Neuronal stem cell (in vitro differentiated cells): ENCODE measurements at regions not wholly inside any gene's neighbourhood (a gene's known extent, or its start where the extent isn't known, plus 50 kb on each side); places are given as distances from the start of the nearest gene placed in this dataset.

ENCODE experiments used
- DNase-seq: peaks from one replicate; pipeline ENCODE4 v3.0.0-alpha.2; 2013; ENCODE audit warnings: low spot score
- H2AFZ ChIP-seq: one replicate; pipeline ENCODE4 v1.6.1; 2013; ENCODE audit warnings: mild to moderate bottlenecking, low read length, inconsistent platforms
- H2AK5ac ChIP-seq: 2 replicates; pipeline ENCODE4 v1.6.1; 2013; ENCODE audit warnings: low read depth, mild to moderate bottlenecking, inconsistent platforms, low read length, moderate library complexity, mixed read lengths
- H2BK120ac ChIP-seq: 2 replicates; pipeline ENCODE4 v1.6.1; 2013; ENCODE audit warnings: low read depth, mild to moderate bottlenecking, inconsistent platforms, low read length, moderate library complexity, mixed read lengths
- H2BK12ac ChIP-seq: one replicate; pipeline ENCODE4 v1.6.1; 2013; ENCODE audit warnings: low read length, inconsistent platforms
- H2BK15ac ChIP-seq: 2 replicates; pipeline ENCODE4 v1.6.1; 2013; ENCODE audit warnings: mild to moderate bottlenecking, low read length, inconsistent platforms, mixed read lengths
- H2BK5ac ChIP-seq: one replicate; pipeline ENCODE4 v1.6.1; 2013; ENCODE audit warnings: inconsistent platforms, mild to moderate bottlenecking, low read length, moderate library complexity
- H3K14ac ChIP-seq: one replicate; pipeline ENCODE4 v1.6.1; 2013; ENCODE audit warnings: low read length, inconsistent platforms
- H3K18ac ChIP-seq: 2 replicates; pipeline ENCODE4 v1.6.1; 2013; ENCODE audit warnings: low read length, inconsistent platforms
- H3K23ac ChIP-seq: 2 replicates; pipeline ENCODE4 v1.6.1; 2013; ENCODE audit warnings: low read depth, mild to moderate bottlenecking, mixed read lengths, low read length, inconsistent platforms; ENCODE audit not compliant: poor library complexity
- H3K27ac ChIP-seq: replicated peaks from 3 replicates; pipeline ENCODE4 v1.5.1; 2013; ENCODE audit warnings: low read length, inconsistent platforms
- H3K27me3 ChIP-seq, 3 experiments: 2 replicates each; pipeline ENCODE4 v1.6.1; 2013; ENCODE audit warnings: low read length in 3 of 3, mild to moderate bottlenecking in 2 of 3, inconsistent platforms in 1 of 3, low read depth in 1 of 3, mixed read lengths in 1 of 3, moderate library complexity in 1 of 3; ENCODE audit not compliant: control insufficient read depth in 3 of 3, insufficient read depth in 3 of 3
- H3K36me3 ChIP-seq, 2 donors: replicated peaks in 1 of 2; 2 replicates each; pipeline ENCODE4 v1.6.1; 2013; ENCODE audit warnings: low read length in 2 of 2; ENCODE audit not compliant: control insufficient read depth in 2 of 2, insufficient read depth in 2 of 2
- H3K4ac ChIP-seq: 2 replicates; pipeline ENCODE4 v1.6.1; 2013; ENCODE audit warnings: inconsistent platforms, mild to moderate bottlenecking, low read length, moderate library complexity
- H3K4me1 ChIP-seq, 2 donors: 1 replicate in 1 of 2; 2 replicates in 1 of 2; pipeline ENCODE4 v1.6.1; 2013; ENCODE audit warnings: low read length in 2 of 2, low read depth in 1 of 2; ENCODE audit not compliant: control insufficient read depth in 2 of 2, insufficient read depth in 1 of 2
- H3K4me2 ChIP-seq: one replicate; pipeline ENCODE4 v1.6.1; 2013; ENCODE audit warnings: mild to moderate bottlenecking, low read length, inconsistent platforms; ENCODE audit not compliant: insufficient read depth, poor library complexity, severe bottlenecking
- H3K4me3 ChIP-seq, 2 donors: 2 replicates each; pipeline ENCODE4 v1.5.1; 2013; ENCODE audit warnings: low read length in 2 of 2, mild to moderate bottlenecking in 2 of 2, inconsistent platforms in 1 of 2, moderate library complexity in 1 of 2
- H3K79me1 ChIP-seq: one replicate; pipeline ENCODE4 v1.6.1; 2013; ENCODE audit warnings: low read depth, mild to moderate bottlenecking, inconsistent platforms, low read length, moderate library complexity
- H3K9ac ChIP-seq: one replicate; pipeline ENCODE4 v1.6.1; 2013; ENCODE audit warnings: mild to moderate bottlenecking, low read depth, low read length, inconsistent platforms; ENCODE audit not compliant: poor library complexity
- H3K9me3 ChIP-seq, 2 donors: replicated peaks in 1 of 2; 2 replicates each; pipeline versions ENCODE3 to v1.6.1; 2013; ENCODE audit warnings: low read length in 2 of 2, mild to moderate bottlenecking in 2 of 2, inconsistent platforms in 1 of 2, low read depth in 1 of 2, mixed read lengths in 1 of 2, moderate library complexity in 1 of 2; ENCODE audit not compliant: control insufficient read depth in 2 of 2, insufficient read depth in 1 of 2
- H4K8ac ChIP-seq: one replicate; pipeline ENCODE4 v1.6.1; 2013; ENCODE audit warnings: low read depth, mild to moderate bottlenecking, inconsistent platforms, low read length, moderate library complexity
- H4K91ac ChIP-seq: one replicate; pipeline ENCODE4 v1.6.1; 2013; ENCODE audit warnings: low read length, low read depth, mild to moderate bottlenecking, inconsistent platforms; ENCODE audit not compliant: poor library complexity
- WGBS, 2 donors: extraction: QIAGEN DNeasy Blood & Tissue Kit; methylation state at CpG; one replicate each; pipeline ENCODE4 v1.1.7; 2013; ENCODE audit warnings: missing lambda C conversion rate in 2 of 2, mixed read lengths in 1 of 2; ENCODE audit not compliant: insufficient read length in 2 of 2, insufficient replicate concordance in 1 of 2; ENCODE audit errors: extremely low coverage in 2 of 2; 5-methylcytosine and 5-hydroxymethylcytosine counted together

DNA sequence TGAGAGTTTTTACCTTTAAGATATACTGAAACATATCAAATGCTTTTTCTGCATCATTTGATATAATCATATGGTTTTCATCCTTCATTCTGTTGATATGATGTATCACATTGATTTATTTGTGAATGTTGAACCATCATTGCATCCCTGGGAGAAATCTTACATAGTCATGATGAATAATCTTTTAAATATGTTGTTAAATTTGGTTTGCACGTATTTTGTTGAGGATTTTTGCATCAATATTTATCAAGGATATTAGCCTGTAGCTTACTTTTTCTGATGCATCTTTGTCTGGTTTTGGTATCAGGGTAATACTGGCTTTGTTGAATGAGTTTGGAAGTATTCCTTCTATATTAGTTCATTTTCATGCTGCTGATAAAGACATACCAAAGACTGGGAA is 541.4 kb downstream of the TLL1 start:
- no peak overlapping the region for H3K4ac ChIP-seq
- no peak overlapping the region for H2BK12ac ChIP-seq

DNA sequence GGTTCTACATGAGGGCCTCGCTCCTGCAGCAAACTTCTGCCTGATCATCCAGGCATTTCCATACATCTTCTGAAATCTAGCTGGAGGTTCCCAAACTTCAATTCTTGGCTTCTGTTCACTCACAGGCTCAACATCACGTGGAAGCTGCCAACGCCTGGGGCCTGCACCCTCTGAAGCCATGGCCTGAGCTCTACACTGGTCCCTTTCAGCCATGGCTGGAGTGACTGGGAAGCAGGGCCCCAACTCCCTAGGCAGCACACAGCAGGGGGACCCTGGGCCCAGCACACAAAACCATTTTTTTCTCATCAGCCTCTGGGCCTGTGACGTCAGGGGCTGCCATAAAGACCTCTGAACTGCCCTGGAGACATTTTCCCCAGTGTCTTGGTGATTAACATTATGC is 542.7 kb downstream of the TLL1 start:
- Histone ChIP-seq H3K9ac (no peak overlapping the region), H3K4me2 (no peak overlapping the region), H2BK5ac (no peak overlapping the region), H2BK120ac (no peak overlapping the region), H3K4me3 (no peak overlapping the region), H2BK12ac (no peak overlapping the region), H3K79me1 (no peaks in the 10 kb centered on the region), H2AFZ (no peak overlapping the region), H3K23ac (no peak overlapping the region), H3K27ac (no peak overlapping the region), H4K91ac (no peak overlapping the region), H4K8ac (no peak overlapping the region), H3K18ac (no peak overlapping the region), H2BK15ac (no peak overlapping the region), H3K14ac (no peak overlapping the region), H3K4me1 (no peaks in the 10 kb centered on the region), H3K27me3 (no peaks in the 10 kb centered on the region), H2AK5ac (no peak overlapping the region), H3K36me3 (no peaks in the 10 kb centered on the region), H3K4ac (no peak overlapping the region), H3K9me3 (no peaks in the 10 kb centered on the region)
- DNase-seq = no peak
- WGBS, 2 donors = no CpG with 5 or more reads among the region's 4 CpGs

More for the DNA sequence above, 541.4 kb downstream of the TLL1 start:
- H2BK15ac ChIP-seq = no peak overlapping the region
- H3K27ac ChIP-seq = no peak overlapping the region
- no peak overlapping the region for H2BK5ac ChIP-seq
- H3K4me3 ChIP-seq = no peak overlapping the region
- H3K36me3 ChIP-seq = no peaks in the 10 kb centered on the region
- H3K4me1 ChIP-seq = no peaks in the 10 kb centered on the region
- no peak for DNase-seq
- H2AFZ ChIP-seq = no peak overlapping the region
- no peak overlapping the region for H3K14ac ChIP-seq
- H2BK120ac ChIP-seq = no peak overlapping the region
- no peak overlapping the region for H3K4me2 ChIP-seq
- no peak overlapping the region for H3K18ac ChIP-seq
- H4K8ac ChIP-seq = no peak overlapping the region
- no peak overlapping the region for H3K9ac ChIP-seq
- no CpG with 5 or more reads among the region's 1 CpG for WGBS, 2 donors
- H3K27me3 ChIP-seq = no peaks in the 10 kb centered on the region
- no peaks in the 10 kb centered on the region for H3K79me1 ChIP-seq
- H3K9me3 ChIP-seq = no peaks in the 10 kb centered on the region
- H3K23ac ChIP-seq = no peak overlapping the region
- no peak overlapping the region for H2AK5ac ChIP-seq
- no peak overlapping the region for H4K91ac ChIP-seq

DNA sequence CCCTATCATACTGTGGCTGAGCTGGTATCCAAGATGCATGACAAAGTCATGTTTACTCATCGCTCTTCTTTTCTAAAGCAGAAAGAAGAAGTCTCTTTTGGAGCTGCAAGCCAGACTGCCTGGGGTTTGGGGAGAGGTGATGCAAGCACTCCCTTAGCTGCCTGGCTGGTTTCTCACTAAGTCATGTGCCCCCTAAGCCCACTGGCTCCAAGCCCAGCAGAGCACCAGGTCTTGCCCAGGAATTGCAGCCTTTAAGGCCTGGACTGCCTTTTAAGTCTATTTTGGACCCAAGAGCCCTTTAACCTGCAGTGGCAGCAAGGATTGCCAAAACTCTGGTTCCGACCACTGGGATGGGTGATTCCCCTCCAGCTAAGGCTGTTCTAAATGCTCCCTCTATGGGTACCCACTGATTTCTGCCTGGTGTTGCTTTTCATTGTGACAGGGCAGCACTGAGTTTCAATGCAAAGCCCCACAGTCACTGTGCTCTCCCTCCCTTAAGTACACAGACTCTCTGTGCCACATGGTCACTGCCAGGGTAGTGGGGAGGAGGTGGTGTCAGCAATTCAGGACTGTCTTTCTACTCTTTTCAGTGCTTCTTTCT is 548.6 kb downstream of the TLL1 start:
- Histone ChIP-seq H3K27ac (no peak overlapping the region), H2AFZ (no peak overlapping the region), H2BK12ac (no peak overlapping the region), H3K4me1 (no peaks in the 10 kb centered on the region), H2BK15ac (no peak overlapping the region), H3K27me3 (no peaks in the 10 kb centered on the region), H2AK5ac (no peak overlapping the region), H3K4me2 (no peak overlapping the region), H3K9ac (no peak overlapping the region), H3K9me3 (peaks cover 0 to 2% of the 10 kb centered on the region in 2 donors), H3K18ac (no peak overlapping the region), H3K79me1 (no peaks in the 10 kb centered on the region), H4K8ac (no peak overlapping the region), H3K36me3 (no peaks in the 10 kb centered on the region), H3K14ac (no peak overlapping the region), H3K4ac (no peak overlapping the region), H2BK120ac (no peak overlapping the region), H3K23ac (no peak overlapping the region), H2BK5ac (no peak overlapping the region), H3K4me3 (no peak overlapping the region), H4K91ac (no peak overlapping the region)
- no peak for DNase-seq
- no CpG with 5 or more reads among the region's 2 CpGs for WGBS, 2 donors

DNA sequence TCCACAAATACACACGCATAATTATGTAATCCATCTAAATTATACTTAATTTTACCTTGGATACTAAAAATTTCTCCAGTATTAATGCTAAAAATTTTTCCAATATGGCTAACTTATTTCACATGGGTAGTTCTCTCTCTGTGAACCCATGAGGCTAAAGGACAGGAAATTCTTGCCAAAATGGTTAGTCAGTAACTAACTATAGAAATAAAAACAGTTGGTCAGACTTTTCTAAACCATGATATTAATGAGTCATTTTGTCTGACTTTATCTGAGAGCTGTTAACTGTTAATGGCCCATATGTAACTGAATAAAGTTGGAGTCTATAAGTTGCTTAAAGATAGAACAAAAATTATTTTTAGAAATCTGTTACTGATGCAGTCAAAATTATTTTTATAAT is 549.4 kb downstream of the TLL1 start:
- H4K91ac ChIP-seq = no peak overlapping the region
- H2BK120ac ChIP-seq = no peak overlapping the region
- no peak for DNase-seq
- no peak overlapping the region for H3K14ac ChIP-seq
- no peak overlapping the region for H3K27ac ChIP-seq
- H2BK12ac ChIP-seq = no peak overlapping the region
- no peak overlapping the region for H2BK15ac ChIP-seq
- no peak overlapping the region for H3K4me3 ChIP-seq
- H3K27me3 ChIP-seq = no peaks in the 10 kb centered on the region
- H3K9ac ChIP-seq = no peak overlapping the region
- H2BK5ac ChIP-seq = no peak overlapping the region
- H2AK5ac ChIP-seq = no peak overlapping the region
- H4K8ac ChIP-seq = no peak overlapping the region
- H2AFZ ChIP-seq = no peak overlapping the region
- no CpG with 5 or more reads among the region's 1 CpG for WGBS, 2 donors
- H3K9me3 ChIP-seq = peaks cover 0 to 2% of the 10 kb centered on the region in 2 donors
- no peaks in the 10 kb centered on the region for H3K79me1 ChIP-seq
- H3K36me3 ChIP-seq = no peaks in the 10 kb centered on the region
- H3K4me2 ChIP-seq = no peak overlapping the region
- no peak overlapping the region for H3K18ac ChIP-seq
- H3K4ac ChIP-seq = no peak overlapping the region
- H3K4me1 ChIP-seq = no peaks in the 10 kb centered on the region
- no peak overlapping the region for H3K23ac ChIP-seq
